ENCODE measurements at regions not wholly inside any gene's neighbourhood (a gene's known extent, or its start where the extent isn't known, plus 50 kb on each side); places are given as distances from the start of the nearest gene placed in this dataset.

DNA sequence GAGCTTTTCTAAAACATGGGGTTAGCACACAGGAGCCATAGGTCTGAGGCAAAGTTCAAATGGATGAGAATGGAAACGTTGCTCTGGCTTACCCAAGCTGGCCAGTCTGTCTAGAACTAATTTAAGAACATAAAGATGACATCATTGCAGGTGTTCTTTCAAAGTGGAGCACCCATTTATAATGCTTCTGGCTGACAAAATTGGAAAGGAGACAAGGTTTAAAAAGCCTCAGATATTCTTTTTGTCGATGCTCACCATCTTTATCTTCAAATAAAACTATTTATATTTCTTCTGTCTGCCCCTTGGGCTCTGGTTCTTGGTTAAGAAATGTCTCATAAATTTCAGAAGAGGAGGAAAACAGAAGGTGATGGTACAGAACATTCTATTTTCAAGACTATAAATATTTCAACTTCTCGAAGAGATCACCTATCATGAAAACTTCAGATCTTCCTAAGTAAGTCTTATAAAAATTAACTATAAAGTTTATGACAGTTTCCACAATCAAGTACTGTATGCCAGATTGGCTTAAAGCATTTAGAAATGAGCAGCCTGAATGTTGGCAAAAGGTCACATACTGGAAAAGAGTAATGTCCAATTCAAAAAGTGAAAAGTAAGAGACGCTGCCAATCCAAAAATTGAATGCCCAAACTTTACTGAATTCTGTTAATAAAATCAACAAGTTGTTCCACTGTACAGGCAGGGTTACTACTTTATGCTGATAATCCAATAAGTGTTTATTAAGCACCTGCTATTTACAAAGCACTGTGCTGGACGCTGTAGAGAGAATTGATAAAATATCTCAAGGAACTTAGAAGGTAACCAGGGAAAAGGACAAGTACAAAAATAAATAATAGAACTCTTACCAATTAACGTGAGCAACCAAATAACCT lies 92.0 kb downstream of the ETS2 start:
- DNase-seq (ENCODE audit: low read depth, low spot score), result no peak

- no peak for DNase-seq (ENCODE audit: low read depth, low spot score)
Measured at GRCh38 chr21:38894899-38895298, 89.2 kb downstream of the ETS2 start.

GRCh38 chr21:38888991-38889561 lies 83.3 kb downstream of the ETS2 start:
- DNase-seq (ENCODE audit: low read depth, low spot score), result no peak

DNA sequence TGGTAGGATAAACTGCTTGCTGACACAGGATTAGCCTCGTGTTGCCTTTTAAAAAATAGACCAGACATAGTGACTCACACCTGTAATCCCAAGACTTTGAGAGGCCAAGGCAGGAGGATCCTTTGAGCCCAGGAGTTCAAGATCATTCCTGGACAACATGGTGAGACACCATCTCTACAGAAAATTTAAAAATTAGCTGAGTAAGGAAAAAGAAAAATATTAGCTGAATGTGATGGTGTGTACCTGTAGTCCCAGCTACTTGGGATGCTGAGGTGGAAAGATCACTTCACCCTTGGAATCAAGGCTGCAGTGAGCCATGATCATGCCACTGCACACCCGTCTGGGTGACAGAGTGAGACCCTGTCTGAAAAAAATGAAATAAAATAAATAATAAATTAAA lies 82.0 kb downstream of the ETS2 start:
- no peak for DNase-seq (ENCODE audit: low read depth, low spot score)

GRCh38 chr21:38887062-38887686 lies 81.4 kb downstream of the ETS2 start:
- no peak for DNase-seq (ENCODE audit: low read depth, low spot score)

DNA sequence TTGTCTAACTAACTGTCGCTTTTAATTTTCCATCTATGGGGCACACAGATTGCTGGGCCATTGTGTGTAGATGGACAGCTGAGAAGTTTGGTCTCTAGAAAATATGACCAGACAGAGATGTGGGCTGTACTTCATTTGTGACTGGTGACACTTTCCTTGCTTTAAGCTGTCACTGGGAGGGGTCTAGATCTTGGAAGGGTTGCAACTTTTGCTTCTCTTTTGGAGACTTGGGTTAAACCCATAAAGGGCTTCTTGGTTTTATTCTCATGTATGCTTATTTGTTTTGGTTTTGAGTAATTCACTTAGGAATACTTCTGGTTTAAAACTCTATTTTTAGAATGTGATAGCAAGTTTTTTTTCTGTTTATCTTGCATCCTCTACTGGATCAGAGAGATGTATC lies 80.2 kb downstream of the ETS2 start:
- DNase-seq (ENCODE audit: low read depth, low spot score), result no peak

DNA sequence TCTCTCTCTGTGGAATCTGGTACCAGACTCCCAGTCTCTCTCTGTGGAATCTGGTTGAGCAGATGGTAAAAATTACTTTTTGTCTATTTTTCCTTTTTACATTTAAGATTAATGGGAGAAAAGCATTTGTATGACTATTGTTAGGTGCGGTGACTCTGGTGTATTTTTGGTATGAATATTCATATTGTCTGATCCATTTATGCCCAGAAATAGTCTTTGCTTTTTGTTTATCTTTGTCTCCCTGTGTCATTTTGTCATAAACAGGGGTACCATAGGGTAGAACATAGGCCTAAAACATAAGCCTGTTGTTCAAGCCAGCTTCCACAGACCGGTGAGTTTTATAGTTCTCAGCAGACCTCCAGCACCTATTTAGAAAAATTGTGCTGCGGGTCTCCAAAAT lies 78.7 kb downstream of the ETS2 start:
- DNase-seq (ENCODE audit: low read depth, low spot score), result no peak

DNA sequence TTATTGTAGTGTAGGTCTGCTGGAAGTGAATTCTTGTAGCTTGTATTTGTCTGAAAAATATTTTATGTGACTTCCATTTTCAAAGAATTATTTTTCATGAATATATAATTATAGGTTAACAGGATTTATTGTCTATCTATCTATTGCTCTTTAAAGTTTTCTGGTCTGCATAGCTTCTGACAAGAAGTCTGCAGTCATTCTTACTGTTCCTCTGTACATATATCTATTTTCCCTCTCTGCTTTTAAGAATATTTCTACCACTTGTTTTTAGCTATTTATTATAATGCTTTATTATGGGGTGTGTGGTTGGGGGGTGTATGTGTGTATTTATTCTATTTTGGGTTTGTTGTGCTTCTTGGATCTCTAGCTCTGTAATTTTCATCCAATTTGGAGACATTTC lies 77.4 kb downstream of the ETS2 start:
- no peak for DNase-seq (ENCODE audit: low read depth, low spot score)

GRCh38 chr21:38881131-38881530 lies 75.4 kb downstream of the ETS2 start:
- no peak for DNase-seq (ENCODE audit: low read depth, low spot score)

DNA sequence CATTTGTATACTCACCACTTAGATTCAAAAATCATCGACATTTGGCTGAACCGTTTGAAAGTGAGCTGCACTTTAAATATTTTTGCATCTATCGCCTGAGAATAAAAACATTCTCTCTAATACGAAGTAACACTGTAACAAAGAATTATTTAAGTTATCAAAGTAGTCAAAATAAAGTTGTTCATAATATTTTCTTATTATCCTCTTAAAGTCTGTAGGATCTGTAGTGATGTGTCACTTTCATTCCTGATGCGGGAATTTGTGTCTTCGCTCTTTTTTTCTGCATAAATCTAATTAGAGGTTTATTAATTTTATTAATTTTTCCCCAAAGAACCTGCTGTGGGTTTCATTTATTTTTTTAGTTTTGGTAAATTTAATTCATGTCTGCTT lies 74.8 kb downstream of the ETS2 start:
- no peak for DNase-seq (ENCODE audit: low read depth, low spot score)

GRCh38 chr21:38879912-38880576 lies 74.3 kb downstream of the ETS2 start:
- no peak for DNase-seq (ENCODE audit: low read depth, low spot score)

DNA sequence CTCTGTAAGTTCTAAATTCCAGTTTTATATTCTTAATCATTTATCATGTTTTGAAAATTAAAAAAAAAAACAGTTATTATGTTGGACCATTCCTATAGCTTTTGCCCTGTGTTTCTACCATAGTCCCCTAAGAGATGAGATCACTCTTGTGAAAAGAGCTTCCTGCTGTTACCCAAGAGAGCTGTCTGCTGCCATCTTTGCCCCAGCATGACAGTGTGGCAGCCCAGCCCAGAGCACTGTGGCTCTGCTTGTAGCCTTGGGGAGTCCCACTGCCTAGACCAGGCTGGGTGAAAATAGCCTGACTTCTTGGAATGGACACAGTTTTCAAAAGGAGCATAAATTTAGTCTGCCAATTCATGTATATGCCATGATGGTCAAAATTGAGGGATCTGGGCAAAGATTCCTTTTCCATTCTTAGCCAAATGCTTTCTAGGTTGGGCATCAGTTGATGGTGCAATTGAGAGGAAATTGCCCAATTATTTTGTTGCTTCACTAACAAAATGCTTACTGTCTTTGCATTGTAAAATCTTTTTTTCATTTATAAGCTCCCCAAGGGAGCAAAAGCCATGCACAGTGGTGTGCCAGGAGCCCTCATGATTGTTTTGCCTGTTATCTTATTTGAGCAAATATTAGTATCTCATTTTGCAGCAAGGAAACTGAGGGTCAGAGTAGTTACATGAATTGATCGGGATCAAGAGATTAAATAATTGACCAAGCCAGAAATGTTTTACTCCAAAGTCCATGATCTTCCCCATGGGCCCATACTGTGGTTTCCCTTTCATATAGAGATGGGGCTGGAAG lies 72.8 kb downstream of the ETS2 start:
- no peak for DNase-seq (ENCODE audit: low read depth, low spot score)

GRCh38 chr21:38875694-38876492 lies 70.2 kb downstream of the ETS2 start:
- no peak for DNase-seq (ENCODE audit: low read depth, low spot score)

Data from activated naive CD8-positive, alpha-beta T cell treated with anti-CD3 and anti-CD28 coated beads, Interleukin-2, amount 50 U/mL, for 16 hours (primary cell).